Upper lobe of right lung (tissue), 1 donor: ENCODE measurements at regions not wholly inside any gene's neighbourhood (a gene's known extent, or its start where the extent isn't known, plus 50 kb on each side); places are given as distances from the start of the nearest gene placed in this dataset.

Experiments
- ATAC-seq: fragments of 200-7000 bp; cut with Tn5 transposase; one replicate; pipeline ENCODE4 v1.9.1; 2020; ENCODE audit warnings: mild to moderate bottlenecking, moderate library complexity
- DNase-seq: peaks from one replicate; pipeline ENCODE4 v3.0.0-alpha.2; 2020
- H3K27ac ChIP-seq: fragments of 200-600 bp; one replicate; pipeline ENCODE4 v1.8.0; 2022
- H3K27me3 ChIP-seq: fragments of 200-600 bp; one replicate; pipeline ENCODE4 v1.8.0; 2022; ENCODE audit warnings: mild to moderate bottlenecking
- H3K36me3 ChIP-seq: fragments of 200-600 bp; one replicate; pipeline ENCODE4 v1.8.0; 2022
- H3K4me1 ChIP-seq: fragments of 200-600 bp; one replicate; pipeline ENCODE4 v1.8.0; 2022
- H3K4me3 ChIP-seq: fragments of 200-600 bp; one replicate; pipeline ENCODE4 v1.8.0; 2022; ENCODE audit warnings: mild to moderate bottlenecking
- H3K9me3 ChIP-seq: fragments of 200-600 bp; one replicate; pipeline ENCODE4 v1.8.0; 2022
- CTCF ChIP-seq: fragments of 200-600 bp; IDR thresholded peaks from one replicate; pipeline ENCODE4 v1.8.0; 2022; ENCODE audit warnings: antibody characterized with exemption
- intact Hi-C: fragments of 100-400 bp; cut with DNase I; formaldehyde crosslinking; loops from one replicate; pipeline ENCODE4 v1.11.0; 2022
- donor health status: DM: no; HTN: yes; CAD: no; lungs with severe emphysema.

DNA sequence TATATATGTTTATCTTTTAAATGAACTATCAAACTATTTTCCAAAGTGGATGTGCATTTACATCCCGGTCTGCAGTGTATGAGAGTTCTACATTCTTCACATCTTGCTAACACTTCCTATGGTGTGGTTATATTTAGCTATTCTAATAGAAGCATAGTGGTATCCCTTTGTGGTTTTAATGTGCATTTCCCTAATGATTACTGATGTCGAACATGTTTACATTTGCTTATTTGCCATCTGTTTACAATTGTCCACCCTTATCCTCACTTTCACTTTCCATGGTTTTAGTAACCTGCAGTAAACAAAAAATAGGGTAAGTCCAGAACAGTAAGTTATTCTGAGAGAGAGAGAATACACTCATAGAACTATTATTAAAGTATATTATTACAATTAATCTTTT is 360.5 kb upstream of the NAALADL2 start:
- Histone ChIP-seq H3K27ac (no peak overlapping the region), H3K9me3 (no peaks in the 10 kb centered on the region), H3K4me3 (no peak overlapping the region), H3K36me3 (no peaks in the 10 kb centered on the region), H3K4me1 (no peaks in the 10 kb centered on the region), H3K27me3 (no peaks in the 10 kb centered on the region)
- TF ChIP-seq CTCF: no peak
- ATAC-seq: no peak
- intact Hi-C loops: no loop called here
- no peak for DNase-seq

- Histone ChIP-seq H3K4me1 (no peaks in the 10 kb centered on the region), H3K27ac (no peak overlapping the region), H3K9me3 (no peaks in the 10 kb centered on the region), H3K27me3 (no peaks in the 10 kb centered on the region), H3K36me3 (no peaks in the 10 kb centered on the region), H3K4me3 (no peak overlapping the region)
- DNase-seq (no peak), ATAC-seq (no peak)
- no peak for TF ChIP-seq CTCF
- intact Hi-C loops: no loop called here
Measured at GRCh38 chr3:174505266-174505665, 353.9 kb upstream of the NAALADL2 start.

- Histone ChIP-seq H3K36me3 (no peaks in the 10 kb centered on the region), H3K27ac (no peak overlapping the region), H3K27me3 (no peaks in the 10 kb centered on the region), H3K4me1 (no peaks in the 10 kb centered on the region), H3K4me3 (no peak overlapping the region), H3K9me3 (no peaks in the 10 kb centered on the region)
- no peak for TF ChIP-seq CTCF
- intact Hi-C loops: no loop called here
- DNase-seq (no peak), ATAC-seq (no peak)
Measured at GRCh38 chr3:174524203-174524602, 334.9 kb upstream of the NAALADL2 start.

DNA sequence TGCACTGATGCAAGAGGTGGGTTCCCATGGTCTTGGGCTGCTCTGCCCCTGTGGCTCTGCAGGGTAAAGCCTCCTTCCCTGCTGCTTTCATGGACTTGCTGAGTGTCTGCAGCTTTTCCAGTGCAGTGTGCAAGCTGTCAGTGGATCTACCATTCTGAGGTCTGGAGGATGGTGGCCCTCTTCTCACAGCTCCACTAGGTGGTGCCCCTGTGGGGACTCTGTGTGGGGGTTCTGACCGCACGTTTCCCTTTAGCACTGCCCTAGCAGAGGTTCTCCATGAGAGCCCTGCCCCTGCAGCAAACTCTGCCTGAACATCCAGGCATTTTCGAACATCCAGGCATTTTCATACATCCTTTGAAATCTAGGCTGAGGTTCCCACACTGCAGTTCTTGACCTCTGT is 329.8 kb upstream of the NAALADL2 start:
- H3K27me3 ChIP-seq: no peaks in the 10 kb centered on the region
- H3K4me3 ChIP-seq: no peak overlapping the region
- no peaks in the 10 kb centered on the region for H3K36me3 ChIP-seq
- H3K4me1 ChIP-seq: no peaks in the 10 kb centered on the region
- intact Hi-C loops: no loop called here
- H3K9me3 ChIP-seq: no peaks in the 10 kb centered on the region
- ATAC-seq: no peak
- H3K27ac ChIP-seq: no peak overlapping the region
- TF ChIP-seq CTCF: no peak
- DNase-seq: no peak

DNA sequence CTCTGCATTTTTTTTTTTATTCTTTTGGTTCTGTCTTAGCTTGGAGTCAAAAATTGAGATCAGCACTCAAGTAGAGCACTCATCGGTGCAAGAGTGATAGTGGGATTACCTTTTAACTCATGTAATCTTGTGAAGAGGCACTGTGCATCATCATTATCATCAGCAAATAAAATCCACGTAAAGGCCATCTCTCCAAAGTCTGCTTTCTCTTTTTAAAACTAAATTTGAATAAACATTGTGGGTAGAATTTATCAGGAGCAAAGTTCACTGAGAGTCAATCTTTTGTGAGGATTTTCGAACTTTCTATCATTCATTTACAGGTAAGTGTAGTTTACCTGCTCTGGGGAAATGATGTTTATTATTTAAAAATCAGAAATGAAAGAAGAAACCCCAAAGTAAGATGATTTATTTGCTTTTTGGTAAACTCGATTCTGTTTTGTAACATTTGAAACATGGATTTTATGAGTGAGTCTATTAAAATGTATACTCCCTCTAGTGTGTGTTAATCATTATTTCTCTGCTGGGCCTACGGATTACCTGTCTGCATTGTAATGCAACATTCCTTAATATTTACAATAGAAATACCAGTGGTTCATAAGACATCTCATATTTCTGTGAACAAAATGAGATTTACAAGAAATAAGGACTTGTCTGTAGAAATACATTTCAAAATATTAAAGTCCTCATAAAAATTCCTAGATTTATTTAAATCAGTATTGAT is 327.7 kb upstream of the NAALADL2 start:
- no peak for ATAC-seq
- no peaks in the 10 kb centered on the region for H3K36me3 ChIP-seq
- no peaks in the 10 kb centered on the region for H3K27me3 ChIP-seq
- no peaks in the 10 kb centered on the region for H3K9me3 ChIP-seq
- H3K27ac ChIP-seq: no peak overlapping the region
- H3K4me1 ChIP-seq: no peaks in the 10 kb centered on the region
- no peak overlapping the region for H3K4me3 ChIP-seq
- no peak for DNase-seq
- intact Hi-C loops: no loop called here
- TF ChIP-seq CTCF: no peak

GRCh38 chr3:174532216-174532615 is 326.9 kb upstream of the NAALADL2 start:
- ATAC-seq (no peak), DNase-seq (no peak)
- Histone ChIP-seq H3K27ac (no peak overlapping the region), H3K36me3 (no peaks in the 10 kb centered on the region), H3K4me1 (no peaks in the 10 kb centered on the region), H3K27me3 (no peaks in the 10 kb centered on the region), H3K9me3 (no peaks in the 10 kb centered on the region), H3K4me3 (no peak overlapping the region)
- intact Hi-C loops: no loop called here
- TF ChIP-seq CTCF: no peak
